ENCODE measurements at regions not wholly inside any gene's neighbourhood (a gene's known extent, or its start where the extent isn't known, plus 50 kb on each side); places are given as distances from the start of the nearest gene placed in this dataset.

DNA sequence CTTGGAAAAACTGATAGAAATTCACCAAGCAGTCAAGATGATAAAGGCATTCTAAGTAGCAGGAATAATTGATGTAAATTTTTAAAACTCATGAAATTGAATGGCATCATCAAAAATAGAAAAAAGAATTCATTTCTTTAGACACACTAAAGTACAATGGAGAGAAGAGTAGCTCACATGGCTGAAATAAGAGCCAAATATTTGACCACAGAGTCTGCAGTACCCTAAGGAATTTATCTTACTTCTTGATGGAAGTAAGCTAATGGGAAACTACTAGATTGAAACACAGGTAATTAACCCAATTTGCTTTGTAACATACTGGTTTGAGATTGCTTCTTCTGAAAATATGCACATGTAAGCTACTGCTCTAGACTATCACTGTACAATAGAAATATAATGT is 70.8 kb upstream of the GPM6A start:
- no peak for DNase-seq
- H3K36me3 ChIP-seq = no peaks in the 10 kb centered on the region
- no peaks in the 10 kb centered on the region for H3K9me3 ChIP-seq
- no peak overlapping the region for H3K4me3 ChIP-seq
- no peaks in the 10 kb centered on the region for H3K4me1 ChIP-seq
- intact Hi-C loops (cut with DNase I) = no loop called here
- ATAC-seq = no peak
- no peaks in the 10 kb centered on the region for H3K27me3 ChIP-seq
- H3K27ac ChIP-seq = no peak overlapping the region
- TF ChIP-seq, protein P1, sequence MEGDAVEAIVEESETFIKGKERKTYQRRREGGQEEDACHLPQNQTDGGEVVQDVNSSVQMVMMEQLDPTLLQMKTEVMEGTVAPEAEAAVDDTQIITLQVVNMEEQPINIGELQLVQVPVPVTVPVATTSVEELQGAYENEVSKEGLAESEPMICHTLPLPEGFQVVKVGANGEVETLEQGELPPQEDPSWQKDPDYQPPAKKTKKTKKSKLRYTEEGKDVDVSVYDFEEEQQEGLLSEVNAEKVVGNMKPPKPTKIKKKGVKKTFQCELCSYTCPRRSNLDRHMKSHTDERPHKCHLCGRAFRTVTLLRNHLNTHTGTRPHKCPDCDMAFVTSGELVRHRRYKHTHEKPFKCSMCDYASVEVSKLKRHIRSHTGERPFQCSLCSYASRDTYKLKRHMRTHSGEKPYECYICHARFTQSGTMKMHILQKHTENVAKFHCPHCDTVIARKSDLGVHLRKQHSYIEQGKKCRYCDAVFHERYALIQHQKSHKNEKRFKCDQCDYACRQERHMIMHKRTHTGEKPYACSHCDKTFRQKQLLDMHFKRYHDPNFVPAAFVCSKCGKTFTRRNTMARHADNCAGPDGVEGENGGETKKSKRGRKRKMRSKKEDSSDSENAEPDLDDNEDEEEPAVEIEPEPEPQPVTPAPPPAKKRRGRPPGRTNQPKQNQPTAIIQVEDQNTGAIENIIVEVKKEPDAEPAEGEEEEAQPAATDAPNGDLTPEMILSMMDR (IDR thresholded peaks at IDR 0.05) = no peak
- TF ChIP-seq POLR2A (IDR thresholded peaks at IDR 0.05) = no peak

DNA sequence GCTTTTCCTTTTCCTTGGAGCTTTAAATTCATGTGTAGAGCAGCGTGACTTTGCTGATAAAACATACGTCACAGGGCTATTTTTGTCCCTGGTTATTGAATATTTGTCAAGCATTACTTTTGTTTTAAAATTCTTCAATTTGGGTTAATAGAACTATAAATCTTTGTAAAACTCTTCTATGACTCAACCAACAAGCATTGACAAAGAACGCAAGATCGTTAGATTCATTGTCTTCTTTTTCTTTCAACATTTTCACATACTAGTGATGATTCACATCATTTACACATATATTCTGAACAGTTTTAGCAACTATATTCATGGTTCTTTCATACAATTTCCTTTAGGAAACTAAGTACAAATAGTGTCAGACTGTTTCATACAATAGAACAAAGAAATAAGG is 72.0 kb upstream of the GPM6A start:
- ATAC-seq (no peak), DNase-seq (no peak)
- H3K9me3 ChIP-seq = no peaks in the 10 kb centered on the region
- H3K4me3 ChIP-seq = no peak overlapping the region
- no peaks in the 10 kb centered on the region for H3K4me1 ChIP-seq
- H3K36me3 ChIP-seq = no peaks in the 10 kb centered on the region
- H3K27me3 ChIP-seq = no peaks in the 10 kb centered on the region
- H3K27ac ChIP-seq = no peak overlapping the region
- 67% methylated on average over 4 of the region's 4 CpGs for whole genome bisulfite sequencing (ENCODE audit: insufficient coverage, low coverage, low lambda C conversion rate, missing lambda C conversion rate)
- TF ChIP-seq POLR2A (IDR thresholded peaks at IDR 0.05) = no peak
- intact Hi-C loops (cut with DNase I) = no loop called here

DNA sequence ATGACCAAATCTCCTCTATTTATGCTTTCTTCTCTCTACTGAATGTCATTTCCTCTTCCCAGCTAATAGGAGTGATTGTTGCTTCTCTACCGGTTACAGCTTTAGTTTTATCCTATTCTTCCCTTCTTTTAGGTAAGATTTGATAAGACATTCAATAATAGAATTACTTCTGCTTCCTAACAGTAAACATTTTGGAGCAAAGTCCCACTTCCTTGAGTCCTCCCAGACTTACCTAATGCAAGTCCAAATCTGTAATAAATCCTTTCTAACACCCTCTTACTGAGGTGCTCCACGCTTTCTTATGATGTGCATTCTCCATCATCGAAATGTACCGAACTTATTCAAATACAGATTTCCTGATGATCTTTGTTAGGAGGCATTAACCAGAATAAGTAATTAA is 79.2 kb upstream of the GPM6A start:
- no peaks in the 10 kb centered on the region for H3K9me3 ChIP-seq
- no peaks in the 10 kb centered on the region for H3K4me1 ChIP-seq
- DNase-seq (no peak), ATAC-seq (no peak)
- no peak overlapping the region for H3K4me3 ChIP-seq
- no peaks in the 10 kb centered on the region for H3K27me3 ChIP-seq
- no peak for TF ChIP-seq POLR2A (IDR thresholded peaks at IDR 0.05)
- TF ChIP-seq, protein P1 (IDR thresholded peaks at IDR 0.05) = no peak
- H3K27ac ChIP-seq = no peak overlapping the region
- 74% methylated on average over 4 of the region's 4 CpGs for WGBS (ENCODE audit: insufficient coverage, low coverage, low lambda C conversion rate, missing lambda C conversion rate)
- no peaks in the 10 kb centered on the region for H3K36me3 ChIP-seq
- intact Hi-C loops (cut with DNase I) = no loop called here

DNA sequence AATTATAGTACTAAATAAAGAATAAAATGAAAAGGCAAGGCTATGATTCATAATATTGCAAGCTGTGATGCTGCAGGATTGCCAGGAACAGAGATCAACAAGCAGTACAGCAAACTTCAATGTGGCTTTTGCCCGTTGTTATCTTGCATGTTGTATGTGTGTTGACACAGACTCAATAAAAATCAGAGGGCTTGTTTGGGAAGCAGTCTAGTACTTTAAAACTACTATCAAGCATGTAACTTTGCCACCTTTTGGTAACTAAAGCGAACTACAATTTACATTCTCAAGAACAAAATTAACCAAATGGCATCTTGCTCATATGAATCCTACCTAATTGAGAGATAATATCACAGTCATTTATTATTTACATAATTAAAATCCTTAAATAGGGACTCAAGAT is 79.8 kb upstream of the GPM6A start:
- no peak for DNase-seq
- 5% methylated on average over 2 of the region's 2 CpGs for WGBS (ENCODE audit: insufficient coverage, low coverage, low lambda C conversion rate, missing lambda C conversion rate)
- ATAC-seq = peak; percentile 93 to 100 (median 98)
- Histone ChIP-seq H3K36me3 (no peaks in the 10 kb centered on the region), H3K9me3 (no peaks in the 10 kb centered on the region), H3K27ac (no peak overlapping the region), H3K27me3 (no peaks in the 10 kb centered on the region), H3K4me3 (no peak overlapping the region), H3K4me1 (no peaks in the 10 kb centered on the region)
- intact Hi-C loops (cut with DNase I) = no loop called here
- no peak for TF ChIP-seq POLR2A (IDR thresholded peaks at IDR 0.05)
- TF ChIP-seq, protein P1 (IDR thresholded peaks at IDR 0.05) = peak; percentile 38 to 56 (median 50)

GRCh38 chr4:175905925-175906324 is 93.9 kb upstream of the GPM6A start:
- no peak for ATAC-seq
- TF ChIP-seq, protein P1 (IDR thresholded peaks at IDR 0.05) = no peak
- no peak for TF ChIP-seq POLR2A (IDR thresholded peaks at IDR 0.05)
- no peaks in the 10 kb centered on the region for H3K36me3 ChIP-seq
- H3K27me3 ChIP-seq = no peaks in the 10 kb centered on the region
- intact Hi-C loops (cut with DNase I) = no loop called here
- no peak for DNase-seq
- no peaks in the 10 kb centered on the region for H3K4me1 ChIP-seq
- H3K9me3 ChIP-seq = no peaks in the 10 kb centered on the region
- 39% methylated on average over 2 of the region's 2 CpGs for WGBS (ENCODE audit: insufficient coverage, low coverage, low lambda C conversion rate, missing lambda C conversion rate)
- H3K4me3 ChIP-seq = no peak overlapping the region
- H3K27ac ChIP-seq = no peak overlapping the region
